ENCODE measurements at regions not wholly inside any gene's neighbourhood (a gene's known extent, or its start where the extent isn't known, plus 50 kb on each side); places are given as distances from the start of the nearest gene placed in this dataset.

- CTCF ChIA-PET: no interaction called here
- no peak for DNase-seq
- H3K56ac ChIP-seq (ENCODE audit: extremely low read depth, insufficient read depth, low read length): no peak overlapping the region
Measured at GRCh38 chr10:76743169-76743568, 894.4 kb downstream of the KCNMA1 start.

More at GRCh38 chr10:76743169-76743568, 894.4 kb downstream of the KCNMA1 start:
- no peak overlapping the region for H3K4me3 ChIP-seq (ENCODE audit: insufficient read depth, low read depth, low read length)
- H3K23ac ChIP-seq (ENCODE audit: low read depth, low read length): no peak overlapping the region
- H2BK5ac ChIP-seq (ENCODE audit: low read depth, low read length, poor library complexity, severe bottlenecking): no peak overlapping the region
- no peak for ATAC-seq (ENCODE audit: low read depth)
- no peak overlapping the region for H2AK5ac ChIP-seq (ENCODE audit: low read depth, low read length)
- in situ Hi-C loops (cut with MboI; ENCODE audit: low sequenced_read_pairs) (no loop called here), intact Hi-C loops (cut with micrococcal nuclease) (no loop called here), dilution Hi-C loops (cut with HindIII; ENCODE audit: low sequenced_read_pairs, unreplicated experiment) (no loop called here)
- H4K91ac ChIP-seq (ENCODE audit: insufficient read depth, low read depth, low read length): no peak overlapping the region
- H3K9me3 ChIP-seq (ENCODE audit: control insufficient read depth, insufficient read depth, low read length): no peaks in the 10 kb centered on the region
- no peaks in the 10 kb centered on the region for H3K9me1 ChIP-seq (ENCODE audit: insufficient read depth, low read length)
- H2AK9ac ChIP-seq (replicated peaks; ENCODE audit: low read depth, low read length, poor library complexity): no peak overlapping the region
- H4K8ac ChIP-seq (ENCODE audit: low read depth in 2 of 2, low read length in 2 of 2): no peak overlapping the region
- H2AFZ ChIP-seq (replicated peaks; ENCODE audit: low read length, poor library complexity): no peak overlapping the region
- H3K27me3 ChIP-seq (ENCODE audit: control insufficient read depth, insufficient read depth, low read length): peaks cover 2% of the 10 kb centered on the region; the same call in 1 of the 2 replicates
- H4K5ac ChIP-seq (ENCODE audit: low read depth, low read length): no peak overlapping the region
- no CpG with 5 or more reads among the region's 3 CpGs for WGBS, 2 experiments (ENCODE audit: extremely low coverage in 2 of 2, insufficient read length in 1 of 2)
- no peak overlapping the region for H3K4ac ChIP-seq (ENCODE audit: low read depth, low read length)
- no peaks in the 10 kb centered on the region for H3K36me3 ChIP-seq (ENCODE audit: control insufficient read depth, insufficient read depth, low read length)
- no peak overlapping the region for H2BK15ac ChIP-seq (ENCODE audit: low read depth, low read length)
- no peaks in the 10 kb centered on the region for H4K20me1 ChIP-seq (ENCODE audit: insufficient read depth, low read length)
- H3K14ac ChIP-seq (replicated peaks; ENCODE audit: low read depth, low read length): no peak overlapping the region
- TF ChIP-seq MAFK (IDR thresholded peaks at IDR 0.05; ENCODE audit: low read depth, low read length) (no peak), NFE2L2 (IDR thresholded peaks at IDR 0.05; ENCODE audit: low read depth, low read length) (no peak), ELK1 (IDR thresholded peaks at IDR 0.05; ENCODE audit: borderline replicate concordance, low read depth, low read length) (no peak), POLR2A (IDR thresholded peaks at IDR 0.05; ENCODE audit: low read depth, low read length) (no peak), RFX5 (IDR thresholded peaks at IDR 0.05; ENCODE audit: low read depth, low read length) (no peak), RCOR1 (IDR thresholded peaks at IDR 0.05; ENCODE audit: insufficient replicate concordance, low read length) (no peak), FOS (IDR thresholded peaks at IDR 0.05; ENCODE audit: low read depth, low read length) (no peak), CEBPB (IDR thresholded peaks at IDR 0.05; ENCODE audit: low read depth, low read length) (no peak), SMC3 (IDR thresholded peaks at IDR 0.05; ENCODE audit: low read depth, low read length) (no peak), BHLHE40 (IDR thresholded peaks at IDR 0.05; ENCODE audit: low read depth, low read length) (no peak), MAZ (IDR thresholded peaks at IDR 0.05; ENCODE audit: borderline replicate concordance, low read depth, low read length) (no peak), MXI1 (IDR thresholded peaks at IDR 0.05; ENCODE audit: borderline replicate concordance, low read depth, low read length) (no peak), RAD21 (IDR thresholded peaks at IDR 0.05; ENCODE audit: low read length) (no peak), CHD1 (IDR thresholded peaks at IDR 0.05; ENCODE audit: low read depth, low read length) (no peak)
- TF ChIP-seq, protein P1, sequence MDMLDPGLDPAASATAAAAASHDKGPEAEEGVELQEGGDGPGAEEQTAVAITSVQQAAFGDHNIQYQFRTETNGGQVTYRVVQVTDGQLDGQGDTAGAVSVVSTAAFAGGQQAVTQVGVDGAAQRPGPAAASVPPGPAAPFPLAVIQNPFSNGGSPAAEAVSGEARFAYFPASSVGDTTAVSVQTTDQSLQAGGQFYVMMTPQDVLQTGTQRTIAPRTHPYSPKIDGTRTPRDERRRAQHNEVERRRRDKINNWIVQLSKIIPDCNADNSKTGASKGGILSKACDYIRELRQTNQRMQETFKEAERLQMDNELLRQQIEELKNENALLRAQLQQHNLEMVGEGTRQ (IDR thresholded peaks at IDR 0.05; ENCODE audit: low read depth, low read length): no peak
- TF ChIP-seq, protein P2, sequence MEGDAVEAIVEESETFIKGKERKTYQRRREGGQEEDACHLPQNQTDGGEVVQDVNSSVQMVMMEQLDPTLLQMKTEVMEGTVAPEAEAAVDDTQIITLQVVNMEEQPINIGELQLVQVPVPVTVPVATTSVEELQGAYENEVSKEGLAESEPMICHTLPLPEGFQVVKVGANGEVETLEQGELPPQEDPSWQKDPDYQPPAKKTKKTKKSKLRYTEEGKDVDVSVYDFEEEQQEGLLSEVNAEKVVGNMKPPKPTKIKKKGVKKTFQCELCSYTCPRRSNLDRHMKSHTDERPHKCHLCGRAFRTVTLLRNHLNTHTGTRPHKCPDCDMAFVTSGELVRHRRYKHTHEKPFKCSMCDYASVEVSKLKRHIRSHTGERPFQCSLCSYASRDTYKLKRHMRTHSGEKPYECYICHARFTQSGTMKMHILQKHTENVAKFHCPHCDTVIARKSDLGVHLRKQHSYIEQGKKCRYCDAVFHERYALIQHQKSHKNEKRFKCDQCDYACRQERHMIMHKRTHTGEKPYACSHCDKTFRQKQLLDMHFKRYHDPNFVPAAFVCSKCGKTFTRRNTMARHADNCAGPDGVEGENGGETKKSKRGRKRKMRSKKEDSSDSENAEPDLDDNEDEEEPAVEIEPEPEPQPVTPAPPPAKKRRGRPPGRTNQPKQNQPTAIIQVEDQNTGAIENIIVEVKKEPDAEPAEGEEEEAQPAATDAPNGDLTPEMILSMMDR (conservative IDR thresholded peaks at IDR 0.05; ENCODE audit: low read depth, low read length): no peak
- H3K4me2 ChIP-seq (ENCODE audit: low read depth, low read length): no peak overlapping the region
- H3K27ac ChIP-seq (ENCODE audit: insufficient read depth, low read length): no peak overlapping the region
- H3K79me1 ChIP-seq (ENCODE audit: low read depth in 1 of 2, low read length in 2 of 2): no peaks in the 10 kb centered on the region
- POLR2A ChIA-PET (ENCODE audit: unreplicated experiment): no interaction called here
- BruUV-seq (replicated peaks): no TSS peak
- no peaks in the 10 kb centered on the region for H3K4me1 ChIP-seq (ENCODE audit: control insufficient read depth, insufficient read depth, low read length)
- no peak overlapping the region for H3K18ac ChIP-seq (ENCODE audit: low read depth, low read length)
- H2BK20ac ChIP-seq (ENCODE audit: low read depth, low read length): no peak overlapping the region
- no peak overlapping the region for H2BK120ac ChIP-seq (ENCODE audit: low read depth, low read length)
- no peak overlapping the region for H3K9ac ChIP-seq (ENCODE audit: low read depth, low read length)
